GM03348 (cell line): ENCODE measurements at regions not wholly inside any gene's neighbourhood (a gene's known extent, or its start where the extent isn't known, plus 50 kb on each side); places are given as distances from the start of the nearest gene placed in this dataset.

ENCODE experiments used
- DNase-seq: peaks from one replicate; pipeline ENCODE4 v3.0.0; 2012; ENCODE audit warnings: low spot score

DNA sequence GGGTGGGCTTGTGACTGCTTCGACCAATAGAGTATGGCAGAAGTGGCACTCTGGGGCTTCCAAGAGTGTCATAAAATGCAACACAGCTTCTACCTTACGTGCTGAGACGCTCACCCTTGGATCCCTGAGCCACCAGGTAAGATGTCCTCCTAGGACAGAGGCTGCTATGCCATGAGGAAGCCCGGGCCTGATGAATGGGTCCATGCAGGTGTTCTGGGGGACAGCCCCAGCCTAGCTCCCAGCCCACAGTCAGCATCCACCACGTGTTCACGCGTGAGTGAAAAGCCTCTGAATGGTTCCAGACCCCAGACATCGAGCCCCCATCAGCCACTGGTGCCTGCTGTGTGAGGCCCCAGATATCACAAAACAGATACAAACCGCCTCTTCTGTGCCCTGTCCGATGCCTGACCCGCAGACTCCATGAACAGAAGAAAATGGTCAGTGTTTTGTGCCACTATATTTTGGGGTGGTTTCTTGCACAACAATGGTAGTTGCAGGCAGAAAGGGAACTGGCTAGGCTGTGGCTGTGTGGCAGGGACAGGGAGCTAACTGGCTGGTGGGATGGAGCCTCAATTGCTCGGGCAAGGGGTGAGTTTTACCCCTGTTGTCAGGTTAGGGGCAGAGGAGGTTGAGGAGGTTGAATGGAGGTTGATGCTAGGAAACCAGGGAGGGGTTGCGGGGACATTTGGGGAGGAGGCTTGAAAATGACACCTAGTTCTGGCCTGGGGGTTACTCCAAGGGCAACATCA lies 92.2 kb downstream of the LINGO1 start:
- DNase-seq: no peak

DNA sequence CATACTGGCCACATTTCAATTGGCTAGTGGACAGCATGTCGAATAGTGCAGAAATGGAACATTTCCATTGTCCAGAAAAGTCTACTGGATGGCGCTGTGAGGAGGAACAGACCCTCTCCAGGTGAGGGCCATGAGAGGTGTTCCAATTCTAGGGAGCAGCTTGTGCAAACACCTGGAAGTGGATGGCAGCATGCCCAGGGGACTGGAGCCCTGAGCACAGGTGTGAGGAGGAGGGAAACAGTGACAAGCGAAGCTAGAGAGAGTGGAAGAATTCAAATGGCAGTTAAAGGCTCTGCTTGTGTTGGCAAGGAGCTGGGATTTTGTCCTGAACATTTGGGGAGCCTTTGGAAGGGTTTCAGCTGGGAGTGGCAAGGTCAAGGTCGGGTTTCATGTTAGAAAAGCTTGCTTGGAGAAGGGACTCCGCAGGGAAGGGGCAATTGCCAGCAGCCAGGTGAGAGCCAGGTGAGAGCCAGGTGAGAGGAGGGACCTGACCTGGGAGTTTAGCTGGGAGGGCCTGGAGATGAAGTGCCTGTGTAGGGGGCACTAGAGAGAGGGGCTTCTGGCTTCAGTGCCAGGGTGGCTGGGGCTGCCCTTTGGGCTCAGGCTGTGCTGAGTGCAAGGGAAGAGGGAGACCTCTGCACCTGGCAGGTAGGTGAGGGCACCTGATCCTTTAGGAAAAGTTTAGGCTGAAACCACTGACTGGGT lies 93.8 kb downstream of the LINGO1 start:
- DNase-seq: no peak

DNA sequence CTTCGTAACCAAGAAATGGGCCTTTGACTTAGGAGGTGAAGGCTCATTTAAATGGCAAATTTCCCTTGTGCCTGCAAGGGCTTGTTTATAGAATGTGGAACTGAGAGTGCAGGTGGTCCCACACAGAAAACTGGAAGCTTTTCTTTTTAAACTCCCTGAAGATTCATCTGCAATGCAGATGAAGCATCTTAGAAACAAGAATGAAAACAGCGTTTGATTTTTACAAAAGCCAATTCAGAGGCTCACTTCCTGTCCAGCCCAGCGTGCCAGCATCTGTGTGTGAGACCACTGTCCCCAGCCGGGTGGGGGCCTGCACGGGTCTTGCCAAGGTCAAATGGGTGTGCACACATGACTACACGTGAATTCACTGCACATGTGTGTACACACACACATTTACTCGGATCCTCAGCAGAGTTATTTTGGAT lies 94.7 kb downstream of the LINGO1 start:
- DNase-seq: no peak

- no peak for DNase-seq
Measured at GRCh38 chr15:77537006-77537405, 95.7 kb downstream of the LINGO1 start.

DNA sequence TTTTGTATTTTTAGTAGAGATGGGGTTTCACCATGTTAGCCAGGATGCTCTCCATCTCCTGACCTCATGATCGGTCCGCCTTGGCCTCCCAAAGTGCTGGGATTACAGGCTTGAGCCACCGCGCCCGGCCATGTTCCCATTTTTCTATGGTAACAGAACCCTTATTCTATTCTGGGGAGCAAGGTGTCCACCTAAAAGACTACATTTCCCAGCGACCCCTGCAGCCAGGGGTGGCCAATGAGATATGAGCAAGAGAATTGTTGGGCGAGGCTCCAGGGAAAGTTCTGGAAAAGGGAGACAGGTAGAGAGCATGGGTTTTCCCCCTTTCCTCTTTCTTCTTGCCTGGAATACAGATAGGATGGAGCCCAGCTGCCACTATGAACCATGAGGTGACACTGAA lies 96.9 kb downstream of the LINGO1 start:
- DNase-seq: no peak
